Endodermal cell (in vitro differentiated cells): ENCODE measurements at regions not wholly inside any gene's neighbourhood (a gene's known extent, or its start where the extent isn't known, plus 50 kb on each side); places are given as distances from the start of the nearest gene placed in this dataset.
"Not testable (repeated sequence)": the region's sequence is repeated elsewhere in the genome, so short reads cannot be mapped to it uniquely, and the experiment has no call there.

ENCODE experiments used
- DNase-seq: peaks from one replicate; pipeline ENCODE4 v3.0.0-alpha.2; 2017
- H3K27ac ChIP-seq: 2 replicates; pipeline ENCODE4 v1.5.1; 2013; ENCODE audit warnings: mild to moderate bottlenecking, low read depth, low read length, moderate library complexity
- H3K27me3 ChIP-seq: 2 replicates; pipeline ENCODE4 v1.6.1; 2013; ENCODE audit warnings: mild to moderate bottlenecking, low read length, moderate library complexity; ENCODE audit not compliant: insufficient read depth, control insufficient read depth, poor library complexity, severe bottlenecking
- H3K36me3 ChIP-seq: 2 replicates; pipeline ENCODE4 v1.7.0; 2013; ENCODE audit warnings: mild to moderate bottlenecking, low read length, moderate library complexity; ENCODE audit not compliant: control insufficient read depth, insufficient read depth
- H3K4me1 ChIP-seq: one replicate; pipeline ENCODE4 v1.7.0; 2013; ENCODE audit warnings: low read length; ENCODE audit not compliant: control insufficient read depth, insufficient read depth
- H3K4me3 ChIP-seq: 2 replicates; pipeline ENCODE4 v1.5.1; 2013; ENCODE audit warnings: mild to moderate bottlenecking, low read length, moderate library complexity
- H3K9ac ChIP-seq: 2 replicates; pipeline ENCODE4 v1.6.1; 2013; ENCODE audit warnings: mild to moderate bottlenecking, low read length, moderate library complexity; ENCODE audit not compliant: poor library complexity, severe bottlenecking; ENCODE audit errors: extremely low read depth
- H3K9me3 ChIP-seq: 2 replicates; pipeline ENCODE4 v1.6.1; 2013; ENCODE audit warnings: mild to moderate bottlenecking, low read length, moderate library complexity; ENCODE audit not compliant: control insufficient read depth
- H3K27ac Mint-ChIP-seq: 2 replicates; pipeline ENCODE4 v1.8.0; 2020; ENCODE audit warnings: mixed read lengths
- H3K27me3 Mint-ChIP-seq: 2 replicates; pipeline ENCODE4 v1.8.0; 2021; ENCODE audit warnings: mild to moderate bottlenecking, mixed read lengths; ENCODE audit not compliant: insufficient read depth
- H3K36me3 Mint-ChIP-seq: 2 replicates; pipeline ENCODE4 v1.8.0; 2020; ENCODE audit warnings: low read depth, mixed read lengths
- H3K4me1 Mint-ChIP-seq: 2 replicates; pipeline ENCODE4 v1.8.0; 2020; ENCODE audit warnings: mixed read lengths
- H3K4me3 Mint-ChIP-seq: 2 replicates; pipeline ENCODE4 v1.8.0; 2020; ENCODE audit warnings: mild to moderate bottlenecking, moderate library complexity, mixed read lengths
- H3K9me3 Mint-ChIP-seq: 2 replicates; pipeline ENCODE4 v1.8.0; 2020; ENCODE audit warnings: mild to moderate bottlenecking, mixed read lengths
- WGBS, 2 experiments: methylation state at CpG; one replicate each; pipeline versions ENCODE4 v1.1.5 to v1.1.7; 2013; ENCODE audit warnings: missing lambda C conversion rate in 2 of 2, mixed read lengths in 1 of 2; ENCODE audit not compliant: insufficient coverage in 1 of 2, insufficient read length in 1 of 2; 5-methylcytosine and 5-hydroxymethylcytosine counted together
- TF ChIP-seq, protein P1 (sequence below): fragments of 200-600 bp; sonication (generic); conservative IDR thresholded peaks from 2 replicates; pipeline ENCODE4 v1.5.0; 2021; ENCODE audit warnings: antibody characterized with exemption, mild to moderate bottlenecking

DNA sequence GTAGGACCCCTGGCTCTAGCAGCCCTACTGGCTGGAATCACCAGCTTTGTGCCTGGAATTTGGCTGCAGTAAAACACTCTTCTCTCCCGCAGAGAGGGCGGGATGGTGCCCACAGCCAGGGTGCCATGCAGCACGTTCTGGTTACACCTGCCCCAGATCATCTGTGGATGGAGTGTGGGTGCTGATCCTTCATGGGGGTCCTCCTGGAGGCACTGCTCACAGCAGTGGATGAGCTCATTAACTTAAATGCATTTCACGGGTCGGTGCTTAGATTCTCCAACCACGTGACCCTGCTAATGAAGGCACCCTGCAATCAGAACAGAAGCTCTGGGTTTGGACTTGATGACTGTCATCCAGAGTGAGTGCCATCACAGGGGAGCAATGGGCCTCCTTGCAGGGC, 138.6 kb upstream of the AFDN start:
- TF ChIP-seq, protein P1, sequence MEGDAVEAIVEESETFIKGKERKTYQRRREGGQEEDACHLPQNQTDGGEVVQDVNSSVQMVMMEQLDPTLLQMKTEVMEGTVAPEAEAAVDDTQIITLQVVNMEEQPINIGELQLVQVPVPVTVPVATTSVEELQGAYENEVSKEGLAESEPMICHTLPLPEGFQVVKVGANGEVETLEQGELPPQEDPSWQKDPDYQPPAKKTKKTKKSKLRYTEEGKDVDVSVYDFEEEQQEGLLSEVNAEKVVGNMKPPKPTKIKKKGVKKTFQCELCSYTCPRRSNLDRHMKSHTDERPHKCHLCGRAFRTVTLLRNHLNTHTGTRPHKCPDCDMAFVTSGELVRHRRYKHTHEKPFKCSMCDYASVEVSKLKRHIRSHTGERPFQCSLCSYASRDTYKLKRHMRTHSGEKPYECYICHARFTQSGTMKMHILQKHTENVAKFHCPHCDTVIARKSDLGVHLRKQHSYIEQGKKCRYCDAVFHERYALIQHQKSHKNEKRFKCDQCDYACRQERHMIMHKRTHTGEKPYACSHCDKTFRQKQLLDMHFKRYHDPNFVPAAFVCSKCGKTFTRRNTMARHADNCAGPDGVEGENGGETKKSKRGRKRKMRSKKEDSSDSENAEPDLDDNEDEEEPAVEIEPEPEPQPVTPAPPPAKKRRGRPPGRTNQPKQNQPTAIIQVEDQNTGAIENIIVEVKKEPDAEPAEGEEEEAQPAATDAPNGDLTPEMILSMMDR, result no peak
- H3K4me3 Mint-ChIP-seq, result no peak overlapping the region

DNA sequence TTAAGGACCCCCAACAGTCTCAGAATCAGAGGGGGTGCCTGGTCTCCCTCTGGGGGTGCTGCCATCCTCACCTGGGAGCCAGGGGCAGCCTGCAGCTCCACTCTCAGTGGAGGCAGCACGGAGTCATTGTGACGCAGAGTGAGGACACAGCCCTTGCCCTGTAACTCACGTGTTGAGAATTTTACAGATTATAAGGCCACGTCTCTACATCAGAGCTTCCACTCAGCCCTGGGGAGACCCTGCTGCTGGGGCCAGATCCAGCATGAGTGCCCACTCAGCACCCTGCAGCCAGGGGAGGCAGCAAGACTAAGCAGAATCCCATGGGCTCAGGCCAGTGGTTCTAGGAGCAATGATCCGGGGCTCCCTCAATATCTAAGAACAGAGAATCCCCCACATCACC, 137.4 kb upstream of the AFDN start:
- peaks cover 4% of the 10 kb centered on the region for H3K9me3 ChIP-seq
- WGBS, 2 experiments, result 90 to 94% methylated on average over 4 to 5 of the region's 5 CpGs
- no peaks in the 10 kb centered on the region for H3K36me3 ChIP-seq

More for the DNA sequence above, 138.6 kb upstream of the AFDN start:
- peaks cover 17% of the 10 kb centered on the region for H3K4me1 ChIP-seq
- H3K27me3 ChIP-seq, result no peaks in the 10 kb centered on the region
- H3K9me3 Mint-ChIP-seq, result no peaks in the 10 kb centered on the region
- peaks cover 6% of the 10 kb centered on the region for H3K27me3 Mint-ChIP-seq
- peaks cover 47% of the 10 kb centered on the region for H3K4me1 Mint-ChIP-seq
- no peak overlapping the region for H3K27ac ChIP-seq
- H3K36me3 Mint-ChIP-seq, result no peaks in the 10 kb centered on the region
- DNase-seq, result no peak
- no peak overlapping the region for H3K9ac ChIP-seq
- no peak overlapping the region for H3K27ac Mint-ChIP-seq
- WGBS, 2 experiments, result 88 to 94% methylated on average over 5 to 6 of the region's 6 CpGs
- no peaks in the 10 kb centered on the region for H3K36me3 ChIP-seq
- no peaks in the 10 kb centered on the region for H3K9me3 ChIP-seq
- H3K4me3 ChIP-seq, result no peak overlapping the region

DNA sequence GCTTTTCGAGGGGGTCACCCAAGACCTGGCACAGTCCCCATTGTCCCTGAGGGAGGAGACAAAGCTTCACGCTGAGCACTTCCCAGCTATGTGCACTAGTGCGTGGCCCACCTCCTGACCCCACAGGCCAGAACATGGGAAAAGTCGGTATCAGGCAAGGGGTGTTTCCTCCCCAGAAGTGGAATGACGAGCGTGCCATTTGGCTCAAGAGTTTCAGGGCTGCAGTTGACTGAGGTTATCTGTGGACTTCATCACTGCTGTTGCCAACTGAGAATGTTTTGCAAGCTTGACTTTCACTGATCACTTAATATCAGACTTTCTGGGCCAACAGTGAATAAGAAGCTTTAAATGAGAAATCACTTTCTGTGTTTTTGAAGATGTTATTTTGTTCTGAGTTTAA, 137.0 kb upstream of the AFDN start:
- no peaks in the 10 kb centered on the region for H3K36me3 Mint-ChIP-seq
- WGBS, 2 experiments, result 93 to 94% methylated on average over 6 of the region's 6 CpGs
- H3K9me3 ChIP-seq, result peaks cover 4% of the 10 kb centered on the region
- no peak overlapping the region for H3K27ac ChIP-seq
- peaks cover 2% of the 10 kb centered on the region for H3K9me3 Mint-ChIP-seq
- peaks cover 41% of the 10 kb centered on the region for H3K4me1 Mint-ChIP-seq
- no peak overlapping the region for H3K4me3 Mint-ChIP-seq
- H3K9ac ChIP-seq, result no peak overlapping the region
- no peaks in the 10 kb centered on the region for H3K27me3 ChIP-seq
- TF ChIP-seq, protein P1, result no peak
- peaks cover 3% of the 10 kb centered on the region for H3K27me3 Mint-ChIP-seq
- H3K27ac Mint-ChIP-seq, result no peak overlapping the region
- H3K4me1 ChIP-seq, result peaks cover 17% of the 10 kb centered on the region
- H3K36me3 ChIP-seq, result no peaks in the 10 kb centered on the region
- H3K4me3 ChIP-seq, result no peak overlapping the region
- no peak for DNase-seq

More for the DNA sequence above, 137.4 kb upstream of the AFDN start:
- DNase-seq, result no peak
- no peak overlapping the region for H3K9ac ChIP-seq
- H3K4me1 ChIP-seq, result peaks cover 17% of the 10 kb centered on the region
- H3K27me3 ChIP-seq, result no peaks in the 10 kb centered on the region
- Mint-ChIP-seq H3K4me3 (no peak overlapping the region), H3K9me3 (peaks cover 2% of the 10 kb centered on the region), H3K27ac (no peak overlapping the region), H3K27me3 (peaks cover 5% of the 10 kb centered on the region), H3K36me3 (no peaks in the 10 kb centered on the region), H3K4me1 (peaks cover 46% of the 10 kb centered on the region)
- no peak overlapping the region for H3K4me3 ChIP-seq
- H3K27ac ChIP-seq, result no peak overlapping the region
- TF ChIP-seq, protein P1, result no peak

DNA sequence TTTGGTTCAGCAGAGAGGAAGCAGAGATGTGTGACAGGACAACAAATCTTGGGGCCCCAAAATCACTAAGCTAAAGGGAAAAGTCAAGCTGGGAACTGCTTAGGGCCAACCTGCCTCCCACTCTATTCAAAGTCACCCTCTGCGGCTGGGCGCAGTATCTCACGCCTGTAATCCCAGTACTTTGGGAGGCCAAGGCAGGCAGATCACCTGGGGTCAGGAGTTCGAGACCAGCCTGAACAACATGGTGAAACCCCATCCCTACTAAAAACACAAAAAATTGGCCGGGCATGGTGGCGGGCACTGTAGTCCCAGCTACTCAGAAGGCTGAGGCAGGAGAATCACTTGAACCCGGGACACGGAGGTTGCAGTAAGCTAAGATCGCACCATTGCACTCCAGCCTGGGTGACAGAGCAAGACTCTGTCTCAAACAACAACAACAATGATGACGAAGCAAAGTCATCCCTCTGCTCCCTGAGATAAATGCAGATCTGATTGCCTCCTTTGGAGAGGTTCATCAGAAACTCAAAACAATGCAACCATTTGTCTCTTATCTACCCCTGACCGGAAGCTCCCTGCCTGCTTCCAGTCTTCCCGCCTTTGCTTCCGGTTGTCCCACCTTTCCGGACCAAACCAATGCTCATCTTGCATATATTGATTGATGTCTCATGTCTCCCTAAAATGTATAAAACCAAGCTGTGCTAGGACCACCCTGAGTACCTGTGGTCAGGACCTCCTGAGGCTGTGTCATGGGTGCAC, 136.4 kb upstream of the AFDN start:
- not testable (repeated sequence) for H3K9me3 ChIP-seq, DNase-seq, H3K27ac Mint-ChIP-seq, H3K27ac ChIP-seq, H3K9ac ChIP-seq, H3K36me3 ChIP-seq, H3K27me3 Mint-ChIP-seq, H3K36me3 Mint-ChIP-seq, H3K4me3 ChIP-seq, H3K9me3 Mint-ChIP-seq, H3K27me3 ChIP-seq, H3K4me3 Mint-ChIP-seq
- H3K4me1 ChIP-seq, result peaks cover 17% of the 10 kb centered on the region
- H3K4me1 Mint-ChIP-seq, result peaks cover 36% of the 10 kb centered on the region
- WGBS, 2 experiments, result 78 to 91% methylated on average over 7 to 14 of the region's 14 CpGs
